ENCODE measurements at regions not wholly inside any gene's neighbourhood (a gene's known extent, or its start where the extent isn't known, plus 50 kb on each side); places are given as distances from the start of the nearest gene placed in this dataset.

- ATAC-seq (ENCODE audit: insufficient read depth, low read depth): no peak
These were observed 81.9 kb upstream of the PTPN1 start for GRCh38 chr20:50428097-50428828.

GRCh38 chr20:50429412-50429811 is 80.8 kb upstream of the PTPN1 start:
- Histone ChIP-seq H3K4me3 (ENCODE audit: low read depth in 1 of 2, low read length in 2 of 2) (no peak overlapping the region), H3K4me1 (ENCODE audit: insufficient read depth, low read length) (no peaks in the 10 kb centered on the region), H3K9ac (ENCODE audit: low read depth, low read length) (no peak overlapping the region), H4K20me1 (ENCODE audit: insufficient read depth, low read length) (peaks cover 4% of the 10 kb centered on the region; the same call in 1 of the 2 replicates), H3K9me3 (ENCODE audit: insufficient read depth, low read length, severe bottlenecking) (no peaks in the 10 kb centered on the region), H3K36me3 (ENCODE audit: insufficient read depth, low read length) (no peaks in the 10 kb centered on the region), H2AFZ (ENCODE audit: low read depth, low read length) (no peak overlapping the region), H3K27ac (ENCODE audit: low read length) (no peak overlapping the region), H3K27me3 (ENCODE audit: insufficient read depth, low read length, poor library complexity) (peaks cover 3% of the 10 kb centered on the region), H3K79me2 (ENCODE audit: insufficient read depth, low read length) (no peaks in the 10 kb centered on the region), H3K4me2 (ENCODE audit: insufficient read depth, low read length) (no peak overlapping the region)
- TF ChIP-seq EZH2 (IDR thresholded peaks at IDR 0.05; ENCODE audit: borderline replicate concordance, low read depth, low read length, severe bottlenecking) (no peak), CTCF (IDR thresholded peaks at IDR 0.05; ENCODE audit: borderline replicate concordance, extremely low read depth, low read length, poor library complexity, severe bottlenecking) (no peak)
- no peak for DNase-seq
- no peak for ATAC-seq (ENCODE audit: insufficient read depth, low read depth)

More at GRCh38 chr20:50428097-50428828, 81.9 kb upstream of the PTPN1 start:
- Histone ChIP-seq H4K20me1 (ENCODE audit: insufficient read depth, low read length) (peaks cover 4% of the 10 kb centered on the region; the same call in 1 of the 2 replicates), H3K4me3 (ENCODE audit: low read depth in 1 of 2, low read length in 2 of 2) (no peak overlapping the region), H3K27me3 (ENCODE audit: insufficient read depth, low read length, poor library complexity) (peaks cover 3% of the 10 kb centered on the region), H2AFZ (ENCODE audit: low read depth, low read length) (no peak overlapping the region), H3K4me2 (ENCODE audit: insufficient read depth, low read length) (no peak overlapping the region), H3K9me3 (ENCODE audit: insufficient read depth, low read length, severe bottlenecking) (no peaks in the 10 kb centered on the region), H3K36me3 (ENCODE audit: insufficient read depth, low read length) (no peaks in the 10 kb centered on the region), H3K27ac (ENCODE audit: low read length) (no peak overlapping the region), H3K79me2 (ENCODE audit: insufficient read depth, low read length) (no peaks in the 10 kb centered on the region), H3K9ac (ENCODE audit: low read depth, low read length) (no peak overlapping the region), H3K4me1 (ENCODE audit: insufficient read depth, low read length) (no peaks in the 10 kb centered on the region)
- no peak for TF ChIP-seq CTCF (IDR thresholded peaks at IDR 0.05; ENCODE audit: borderline replicate concordance, extremely low read depth, low read length, poor library complexity, severe bottlenecking)
- TF ChIP-seq EZH2 (IDR thresholded peaks at IDR 0.05; ENCODE audit: borderline replicate concordance, low read depth, low read length, severe bottlenecking): no peak
- no peak for DNase-seq

DNA sequence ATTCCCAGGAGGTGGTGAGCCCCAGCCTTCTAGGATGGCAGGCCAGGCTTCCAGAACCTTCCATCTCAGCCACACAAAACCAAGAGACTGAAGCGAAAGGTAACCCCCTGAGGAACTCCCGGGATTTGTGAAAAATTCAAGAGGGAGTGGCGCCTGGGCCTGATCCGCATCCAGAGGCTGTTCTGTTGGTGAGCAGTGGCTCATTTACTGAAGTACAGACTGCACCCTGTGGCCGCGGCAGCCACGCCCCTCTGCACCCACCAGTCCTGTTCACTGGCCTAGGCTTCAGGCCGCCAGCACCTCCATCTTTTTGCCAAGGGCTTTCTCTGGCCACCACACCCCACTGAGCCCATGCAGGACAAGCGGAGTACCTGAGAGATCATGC is 79.1 kb upstream of the PTPN1 start:
- no peak overlapping the region for H2AFZ ChIP-seq (ENCODE audit: low read depth, low read length)
- peaks cover 4% of the 10 kb centered on the region; the same call in 1 of the 2 replicates for H4K20me1 ChIP-seq (ENCODE audit: insufficient read depth, low read length)
- H3K9me3 ChIP-seq (ENCODE audit: insufficient read depth, low read length, severe bottlenecking): no peaks in the 10 kb centered on the region
- no peak for TF ChIP-seq CTCF (IDR thresholded peaks at IDR 0.05; ENCODE audit: borderline replicate concordance, extremely low read depth, low read length, poor library complexity, severe bottlenecking)
- no peak for TF ChIP-seq EZH2 (IDR thresholded peaks at IDR 0.05; ENCODE audit: borderline replicate concordance, low read depth, low read length, severe bottlenecking)
- H3K79me2 ChIP-seq (ENCODE audit: insufficient read depth, low read length): no peaks in the 10 kb centered on the region
- H3K4me1 ChIP-seq (ENCODE audit: insufficient read depth, low read length): no peaks in the 10 kb centered on the region
- no peak overlapping the region for H3K4me3 ChIP-seq (ENCODE audit: low read depth in 1 of 2, low read length in 2 of 2)
- H3K9ac ChIP-seq (ENCODE audit: low read depth, low read length): no peak overlapping the region
- H3K27me3 ChIP-seq (ENCODE audit: insufficient read depth, low read length, poor library complexity): peaks cover 3% of the 10 kb centered on the region
- ATAC-seq (ENCODE audit: insufficient read depth, low read depth) (no peak), DNase-seq (no peak)
- H3K36me3 ChIP-seq (ENCODE audit: insufficient read depth, low read length): no peaks in the 10 kb centered on the region
- H3K27ac ChIP-seq (ENCODE audit: low read length): no peak overlapping the region
- H3K4me2 ChIP-seq (ENCODE audit: insufficient read depth, low read length): no peak overlapping the region

Measured in DND-41 (cell line).